ENCODE measurements at regions not wholly inside any gene's neighbourhood (a gene's known extent, or its start where the extent isn't known, plus 50 kb on each side); places are given as distances from the start of the nearest gene placed in this dataset.

- TF ChIP-seq, protein P1, sequence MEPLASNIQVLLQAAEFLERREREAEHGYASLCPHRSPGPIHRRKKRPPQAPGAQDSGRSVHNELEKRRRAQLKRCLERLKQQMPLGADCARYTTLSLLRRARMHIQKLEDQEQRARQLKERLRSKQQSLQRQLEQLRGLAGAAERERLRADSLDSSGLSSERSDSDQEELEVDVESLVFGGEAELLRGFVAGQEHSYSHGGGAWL (CRISPR knock-in tag; IDR thresholded peaks at IDR 0.05): no peak
- TF ChIP-seq, protein P2, sequence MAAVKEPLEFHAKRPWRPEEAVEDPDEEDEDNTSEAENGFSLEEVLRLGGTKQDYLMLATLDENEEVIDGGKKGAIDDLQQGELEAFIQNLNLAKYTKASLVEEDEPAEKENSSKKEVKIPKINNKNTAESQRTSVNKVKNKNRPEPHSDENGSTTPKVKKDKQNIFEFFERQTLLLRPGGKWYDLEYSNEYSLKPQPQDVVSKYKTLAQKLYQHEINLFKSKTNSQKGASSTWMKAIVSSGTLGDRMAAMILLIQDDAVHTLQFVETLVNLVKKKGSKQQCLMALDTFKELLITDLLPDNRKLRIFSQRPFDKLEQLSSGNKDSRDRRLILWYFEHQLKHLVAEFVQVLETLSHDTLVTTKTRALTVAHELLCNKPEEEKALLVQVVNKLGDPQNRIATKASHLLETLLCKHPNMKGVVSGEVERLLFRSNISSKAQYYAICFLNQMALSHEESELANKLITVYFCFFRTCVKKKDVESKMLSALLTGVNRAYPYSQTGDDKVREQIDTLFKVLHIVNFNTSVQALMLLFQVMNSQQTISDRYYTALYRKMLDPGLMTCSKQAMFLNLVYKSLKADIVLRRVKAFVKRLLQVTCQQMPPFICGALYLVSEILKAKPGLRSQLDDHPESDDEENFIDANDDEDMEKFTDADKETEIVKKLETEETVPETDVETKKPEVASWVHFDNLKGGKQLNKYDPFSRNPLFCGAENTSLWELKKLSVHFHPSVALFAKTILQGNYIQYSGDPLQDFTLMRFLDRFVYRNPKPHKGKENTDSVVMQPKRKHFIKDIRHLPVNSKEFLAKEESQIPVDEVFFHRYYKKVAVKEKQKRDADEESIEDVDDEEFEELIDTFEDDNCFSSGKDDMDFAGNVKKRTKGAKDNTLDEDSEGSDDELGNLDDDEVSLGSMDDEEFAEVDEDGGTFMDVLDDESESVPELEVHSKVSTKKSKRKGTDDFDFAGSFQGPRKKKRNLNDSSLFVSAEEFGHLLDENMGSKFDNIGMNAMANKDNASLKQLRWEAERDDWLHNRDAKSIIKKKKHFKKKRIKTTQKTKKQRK (IDR thresholded peaks at IDR 0.05; ENCODE audit: low read length): no peak
- no peak for TF ChIP-seq CTCF (CRISPR knock-in tag; IDR thresholded peaks at IDR 0.05)
- TF ChIP-seq ZNF788 (CRISPR knock-in tag; IDR thresholded peaks at IDR 0.05; ENCODE audit: borderline replicate concordance): no peak
- no peak for TF ChIP-seq ZNF577 (CRISPR knock-in tag; IDR thresholded peaks at IDR 0.05; ENCODE audit: borderline replicate concordance, low read depth)
- TF ChIP-seq GPBP1L1 (CRISPR knock-in tag; IDR thresholded peaks at IDR 0.05): no peak
- no peak for TF ChIP-seq ISX (CRISPR knock-in tag; conservative IDR thresholded peaks at IDR 0.05)
- TF ChIP-seq TRIM24 (CRISPR knock-in tag; IDR thresholded peaks at IDR 0.05): no peak
These were observed 421.7 kb upstream of the CHRM3 start for GRCh38 chr1:238964631-238965030.
